PFSK-1 (cell line): ENCODE measurements at regions not wholly inside any gene's neighbourhood (a gene's known extent, or its start where the extent isn't known, plus 50 kb on each side); places are given as distances from the start of the nearest gene placed in this dataset.

Experiments used
- FOXP2 ChIP-seq: optimal IDR thresholded peaks from 2 replicates; pipeline ENCODE3; 2011; ENCODE audit warnings: borderline replicate concordance, control low read depth, inconsistent platforms; ENCODE audit not compliant: insufficient read depth; ENCODE audit errors: extremely low read length, extremely low read depth
- POLR2AphosphoS5 ChIP-seq: IDR thresholded peaks from 2 replicates; pipeline ENCODE4 v1.6.1; 2012; ENCODE audit warnings: low read depth, mild to moderate bottlenecking, control low read depth, low read length, moderate library complexity
- REST ChIP-seq, 2 experiments: IDR thresholded peaks; 2 replicates each; pipeline versions ENCODE4 v1.6.1 to v1.8.0; 2011 to 2012; ENCODE audit warnings: low read depth in 2 of 2, low read length in 2 of 2, control low read depth in 1 of 2, inconsistent platforms in 1 of 2, mild to moderate bottlenecking in 1 of 2, moderate library complexity in 1 of 2; ENCODE audit not compliant: insufficient read depth in 1 of 2
- SIN3A ChIP-seq: IDR thresholded peaks from 2 replicates; pipeline ENCODE4 v1.6.1; 2012; ENCODE audit warnings: mild to moderate bottlenecking, low read length, moderate library complexity, borderline replicate concordance; ENCODE audit not compliant: insufficient read depth
- TAF1 ChIP-seq: IDR thresholded peaks from 2 replicates; pipeline ENCODE4 v1.6.1; 2012; ENCODE audit warnings: low read length, control low read depth, borderline replicate concordance; ENCODE audit not compliant: insufficient read depth

DNA sequence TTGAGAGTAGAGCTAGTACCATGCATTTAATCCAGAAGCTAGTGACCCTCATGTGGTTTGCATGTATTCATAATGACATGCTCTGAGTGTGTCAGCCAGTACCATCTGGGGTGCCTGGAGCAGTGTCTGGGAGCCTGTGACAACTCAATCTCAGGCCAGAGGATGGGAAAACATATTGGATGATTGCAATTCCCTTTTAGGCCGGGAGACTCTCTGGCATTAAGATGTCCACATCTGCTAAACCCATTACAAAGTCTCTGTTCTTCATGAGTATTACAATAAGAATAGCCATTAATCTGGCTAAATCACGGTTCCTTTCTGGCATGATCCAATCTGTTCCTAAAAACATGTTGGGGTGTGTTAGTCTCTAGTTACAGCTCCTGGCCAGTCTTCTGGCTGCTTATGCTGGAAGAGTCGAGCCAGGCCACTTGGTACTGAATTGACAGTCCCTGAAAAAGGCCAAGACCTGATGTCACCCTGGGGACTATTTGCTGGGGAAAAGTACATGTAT, 475.7 kb downstream of the ENC1 start:
- TF ChIP-seq REST (IDR thresholded peaks at IDR 0.05; ENCODE audit: insufficient read depth in 1 of 2, low read depth in 2 of 2, low read length in 2 of 2) (no peak), SIN3A (no peak), FOXP2 (no peak), POLR2AphosphoS5 (no peak), TAF1 (no peak)

- TF ChIP-seq POLR2AphosphoS5: no peak
- TF ChIP-seq SIN3A: no peak
- no peak for TF ChIP-seq TAF1
- TF ChIP-seq FOXP2: no peak
- no peak for TF ChIP-seq REST (IDR thresholded peaks at IDR 0.05; ENCODE audit: insufficient read depth in 1 of 2, low read depth in 2 of 2, low read length in 2 of 2)
Measured at GRCh38 chr5:74162524-74162923, 478.0 kb downstream of the ENC1 start.

GRCh38 chr5:74161170-74161569, 479.4 kb downstream of the ENC1 start:
- TF ChIP-seq REST (IDR thresholded peaks at IDR 0.05; ENCODE audit: insufficient read depth in 1 of 2, low read depth in 2 of 2, low read length in 2 of 2) (no peak), TAF1 (no peak), FOXP2 (no peak), POLR2AphosphoS5 (no peak), SIN3A (no peak)

DNA sequence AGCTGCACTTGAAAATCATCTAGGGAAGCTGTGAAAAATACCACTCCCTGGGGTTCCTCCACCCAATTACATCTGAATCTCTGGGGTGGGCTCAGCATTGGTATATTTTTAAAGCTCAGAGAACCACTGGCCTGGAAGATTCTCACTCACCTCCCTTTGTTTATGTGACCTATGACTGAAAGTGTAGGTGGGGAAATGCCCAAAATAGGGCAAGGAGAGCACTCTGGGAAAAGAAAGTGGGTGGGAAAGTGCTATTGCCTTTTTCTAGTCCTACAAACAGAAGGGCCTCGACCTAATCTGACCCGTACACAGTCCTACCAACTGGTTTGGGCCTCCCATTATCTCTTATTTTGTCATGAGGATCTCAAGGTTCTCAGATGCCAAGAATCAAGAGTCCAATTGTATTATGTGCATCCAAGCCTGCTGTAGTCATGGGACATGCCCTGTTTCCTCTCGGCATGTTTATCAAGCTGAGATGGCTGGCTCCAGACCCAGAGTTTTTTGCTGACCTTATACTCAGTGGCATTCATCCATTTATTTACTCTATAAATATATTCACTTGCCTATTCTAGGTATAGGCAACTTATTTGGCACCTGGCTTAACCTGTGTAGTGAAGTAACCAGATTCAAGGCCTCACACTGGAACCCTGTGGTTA, 483.7 kb downstream of the ENC1 start:
- TF ChIP-seq TAF1: no peak
- TF ChIP-seq POLR2AphosphoS5: no peak
- no peak for TF ChIP-seq REST (IDR thresholded peaks at IDR 0.05; ENCODE audit: insufficient read depth in 1 of 2, low read depth in 2 of 2, low read length in 2 of 2)
- TF ChIP-seq FOXP2: no peak
- TF ChIP-seq SIN3A: no peak

DNA sequence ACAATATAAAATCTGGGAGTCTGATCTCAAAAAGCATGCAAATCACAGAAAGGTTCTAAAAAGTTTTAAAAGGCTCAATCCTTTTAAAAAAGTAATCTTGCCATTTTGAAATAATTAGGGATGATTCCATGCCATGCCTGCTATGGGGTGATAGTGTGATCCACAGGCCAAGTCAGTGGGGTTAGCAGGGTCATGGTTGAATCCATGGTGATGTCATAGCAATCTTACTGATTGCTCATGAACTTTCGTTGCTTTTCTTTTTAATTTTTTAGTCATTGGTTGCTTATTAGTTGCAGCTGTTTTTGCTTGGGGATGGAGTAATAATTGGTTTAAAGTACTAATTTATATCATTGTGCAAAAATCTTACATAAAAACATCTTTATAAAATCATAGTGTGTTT, 485.0 kb downstream of the ENC1 start:
- TF ChIP-seq REST (IDR thresholded peaks at IDR 0.05; ENCODE audit: insufficient read depth in 1 of 2, low read depth in 2 of 2, low read length in 2 of 2) (no peak), FOXP2 (no peak), TAF1 (no peak), POLR2AphosphoS5 (no peak), SIN3A (no peak)
